Endothelial cell of umbilical vein (primary cell): ENCODE measurements at regions not wholly inside any gene's neighbourhood (a gene's known extent, or its start where the extent isn't known, plus 50 kb on each side); places are given as distances from the start of the nearest gene placed in this dataset.

Experiments
- BruUV-seq: library from RNA; stranded (reverse); fragments of 400-500 nt; replicated peaks from 2 replicates; lab custom pipeline; 2021; lab: Mats Ljungman, UMichigan
- CTCF ChIA-PET: fragments of 300-600, 350-600 bp; sonication (Branson Sonifier 250); formaldehyde crosslinking; loops from one replicate; lab custom pipeline; 2021; ENCODE audit warnings: antibody characterized with exemption, inconsistent platforms; lab: Charles Lee
- POLR2A ChIA-PET: fragments of 300-600, 350-600 bp; sonication (Branson Sonifier 250); formaldehyde crosslinking; loops from one replicate; lab custom pipeline; 2021; ENCODE audit warnings: antibody characterized with exemption, inconsistent platforms; lab: Charles Lee
- DNase-seq: peaks from one replicate; pipeline ENCODE4 v3.0.0-alpha.2; 2011; ENCODE audit warnings: low read depth, low spot score
- FAIRE-seq: peaks from 2 replicates; lab custom pipeline; 2011; peaks lifted over from hg19 to GRCh38; lab: Jason Lieb, UNC
- H2AFZ ChIP-seq: 2 replicates; pipeline ENCODE4 v1.6.0; 2012; ENCODE audit warnings: low read depth, low read length, control low read depth, inconsistent platforms
- H3K27ac ChIP-seq: 2 replicates; pipeline ENCODE4 v1.5.1; 2011; ENCODE audit warnings: low read depth, mild to moderate bottlenecking, control low read depth, low read length, moderate library complexity; ENCODE audit not compliant: insufficient read depth
- H3K27me3 ChIP-seq, 2 experiments: 2 replicates each; pipeline versions ENCODE4 v1.6.0 to v1.6.1; 2011; ENCODE audit warnings: low read length in 2 of 2, mixed read lengths in 1 of 2; ENCODE audit not compliant: control insufficient read depth in 2 of 2, insufficient read depth in 2 of 2
- H3K36me3 ChIP-seq, 2 experiments: 2 replicates in 1 of 2; 3 replicates in 1 of 2; pipeline ENCODE4 v1.5.1; 2011; ENCODE audit warnings: low read length in 2 of 2, mild to moderate bottlenecking in 1 of 2, moderate library complexity in 1 of 2; ENCODE audit not compliant: control insufficient read depth in 2 of 2, insufficient read depth in 2 of 2; ENCODE audit errors: extremely low read depth in 1 of 2
- H3K4me1 ChIP-seq: 3 replicates; pipeline ENCODE4 v1.5.1; 2011; ENCODE audit warnings: mild to moderate bottlenecking, low read length; ENCODE audit not compliant: control insufficient read depth, insufficient read depth; ENCODE audit errors: extremely low read depth
- H3K4me2 ChIP-seq: 2 replicates; pipeline ENCODE4 v1.6.1; 2011; ENCODE audit warnings: low read length, control low read depth, mixed read lengths; ENCODE audit not compliant: insufficient read depth
- H3K4me3 ChIP-seq, 3 experiments: fragments of 200-600 bp in 1 of 3; sonication (generic), shearing (Covaris generic) in 1 of 3; replicated peaks in 1 of 3; 2 replicates each; pipeline ENCODE4 v1.5.1; 2011 to 2016; ENCODE audit warnings: control low read depth in 3 of 3, low read length in 3 of 3, mild to moderate bottlenecking in 2 of 3, inconsistent platforms in 1 of 3, low read depth in 1 of 3, moderate library complexity in 1 of 3; ENCODE audit not compliant: insufficient read depth in 1 of 3
- H3K79me2 ChIP-seq: 2 replicates; pipeline ENCODE4 v1.6.0; 2012; ENCODE audit warnings: low read length, inconsistent platforms; ENCODE audit not compliant: control insufficient read depth, insufficient read depth
- H3K9ac ChIP-seq: replicated peaks from 2 replicates; pipeline ENCODE3; 2011; ENCODE audit warnings: low read length, control low read depth; ENCODE audit not compliant: insufficient read depth; ENCODE audit errors: extremely low read depth
- H3K9me1 ChIP-seq: replicated peaks from 3 replicates; pipeline ENCODE4 v1.6.0; 2011; ENCODE audit warnings: mild to moderate bottlenecking, low read length; ENCODE audit not compliant: control insufficient read depth, insufficient read depth; ENCODE audit errors: extremely low read depth
- H3K9me3 ChIP-seq: replicated peaks from 2 replicates; pipeline ENCODE4 v1.5.1; 2012; ENCODE audit warnings: low read length, inconsistent platforms; ENCODE audit not compliant: control insufficient read depth, insufficient read depth
- H4K20me1 ChIP-seq: replicated peaks from 2 replicates; pipeline ENCODE3; 2011; ENCODE audit warnings: mild to moderate bottlenecking, low read length; ENCODE audit not compliant: control insufficient read depth, insufficient read depth; ENCODE audit errors: extremely low read depth
- CTCF ChIP-seq, 2 donors: IDR thresholded peaks; 1 replicate in 1 of 2; 2 replicates in 1 of 2; pipeline ENCODE4 v1.5.1; 2011; ENCODE audit warnings: low read length in 2 of 2, mild to moderate bottlenecking in 2 of 2, moderate library complexity in 2 of 2, control low read depth in 1 of 2, inconsistent platforms in 1 of 2, low read depth in 1 of 2; ENCODE audit not compliant: insufficient read depth in 1 of 2; ENCODE audit errors: extremely low read depth in 1 of 2
- EZH2 ChIP-seq: IDR thresholded peaks from 2 replicates; pipeline ENCODE4 v1.6.1; 2012; ENCODE audit warnings: borderline replicate concordance, low read depth, mild to moderate bottlenecking, moderate library complexity, low read length, inconsistent platforms; ENCODE audit not compliant: severe bottlenecking
- FOS ChIP-seq: IDR thresholded peaks from 2 replicates; pipeline ENCODE4 v1.6.1; 2011; ENCODE audit warnings: mild to moderate bottlenecking, low read length, moderate library complexity, borderline replicate concordance; ENCODE audit not compliant: insufficient read depth
- GATA2 ChIP-seq: IDR thresholded peaks from 2 replicates; pipeline ENCODE4 v1.7.0; 2011; ENCODE audit warnings: low read depth, mild to moderate bottlenecking, moderate library complexity, mixed read lengths, low read length; ENCODE audit not compliant: insufficient read length, insufficient read depth
- JUN ChIP-seq: IDR thresholded peaks from 2 replicates; pipeline ENCODE4 v1.6.1; 2011; ENCODE audit warnings: borderline replicate concordance, low read depth; ENCODE audit not compliant: insufficient read length, insufficient read depth
- MYC ChIP-seq: IDR thresholded peaks from one replicate; pipeline ENCODE4 v1.6.1; 2011; ENCODE audit warnings: mild to moderate bottlenecking, low read depth, low read length
- POLR2A ChIP-seq: IDR thresholded peaks from 2 replicates; pipeline ENCODE4 v1.6.1; 2012; ENCODE audit warnings: low read depth, mild to moderate bottlenecking, control low read depth, low read length
- POLR2AphosphoS5 ChIP-seq: IDR thresholded peaks from 2 replicates; pipeline ENCODE4 v1.6.1; 2012; ENCODE audit warnings: low read depth, mild to moderate bottlenecking, control low read depth, low read length, moderate library complexity; ENCODE audit not compliant: insufficient read depth
- dilution Hi-C: fragments of 300-500 bp; cut with MboI; formaldehyde crosslinking; loops from one replicate; pipeline ENCODE4 v1.15.0; 2019; ENCODE audit warnings: low sequenced_read_pairs; ENCODE audit not compliant: extremely low pct_ligation_motif_present
- intact Hi-C: fragments of 100-400 bp; cut with micrococcal nuclease; formaldehyde crosslinking; loops from one replicate; pipeline ENCODE4 v1.10.0; 2022
- TF ChIP-seq, protein P1 (sequence below): IDR thresholded peaks from 2 replicates; pipeline ENCODE4 v1.6.1; 2011; ENCODE audit not compliant: insufficient read depth, insufficient read length

DNA sequence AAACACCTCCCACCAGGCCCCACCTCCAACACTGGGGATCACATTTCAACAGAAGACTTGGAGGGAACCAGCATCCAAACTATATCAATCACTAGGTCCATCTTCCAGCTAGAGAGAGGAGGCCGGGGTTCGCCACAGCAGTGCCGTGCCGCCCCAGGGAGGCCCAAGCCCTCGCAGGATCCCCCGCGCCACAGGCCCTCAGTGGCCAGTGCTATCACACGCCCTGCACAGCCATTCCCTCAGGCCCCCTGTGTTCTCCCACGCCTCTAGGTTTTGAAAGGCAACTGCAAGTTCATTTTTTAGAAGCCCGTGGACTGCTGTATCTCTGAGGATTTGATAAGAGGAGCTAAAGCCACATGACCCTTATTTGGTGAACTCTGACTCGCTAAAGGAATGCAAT, 136.4 kb downstream of the OAT start:
- TF ChIP-seq FOS (no peak), POLR2A (no peak), MYC (no peak), JUN (no peak), GATA2 (no peak), EZH2 (no peak), CTCF (IDR thresholded peaks at IDR 0.05; ENCODE audit: extremely low read depth in 1 of 2, insufficient read depth in 1 of 2, low read depth in 1 of 2, low read length in 2 of 2) (no peak), POLR2AphosphoS5 (no peak)
- TF ChIP-seq, protein P1, sequence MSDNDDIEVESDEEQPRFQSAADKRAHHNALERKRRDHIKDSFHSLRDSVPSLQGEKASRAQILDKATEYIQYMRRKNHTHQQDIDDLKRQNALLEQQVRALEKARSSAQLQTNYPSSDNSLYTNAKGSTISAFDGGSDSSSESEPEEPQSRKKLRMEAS = no peak
- Histone ChIP-seq H4K20me1 (no peaks in the 10 kb centered on the region), H3K4me3 (no peak overlapping the region), H3K36me3 (no peaks in the 10 kb centered on the region), H3K4me1 (no peaks in the 10 kb centered on the region), H3K79me2 (no peaks in the 10 kb centered on the region), H3K9me3 (no peaks in the 10 kb centered on the region), H3K27ac (no peak overlapping the region), H3K4me2 (no peak overlapping the region), H3K27me3 (no peaks in the 10 kb centered on the region), H3K9ac (no peak overlapping the region), H3K9me1 (no peaks in the 10 kb centered on the region), H2AFZ (no peak overlapping the region)
- BruUV-seq = no TSS peak
- DNase-seq = no peak
- ChIA-PET POLR2A (no interaction called here), CTCF (no interaction called here)
- FAIRE-seq = no peak
- dilution Hi-C loops = no loop called here
- intact Hi-C loops = no loop called here
